OCI-LY7 (cell line): ENCODE measurements at regions not wholly inside any gene's neighbourhood (a gene's known extent, or its start where the extent isn't known, plus 50 kb on each side); places are given as distances from the start of the nearest gene placed in this dataset.

ENCODE experiments used
- BruUV-seq: library from RNA; stranded (reverse); fragments of 400-500 nt; replicated peaks from 2 replicates; lab custom pipeline; 2021; lab: Mats Ljungman, UMichigan
- CTCF ChIA-PET: fragments of 300-600 bp; sonication (Branson Sonifier 250); formaldehyde crosslinking; loops from one replicate; lab custom pipeline; 2022; ENCODE audit warnings: antibody characterized with exemption; ENCODE audit not compliant: unreplicated experiment; lab: Charles Lee
- POLR2A ChIA-PET: fragments of 300-600 bp; sonication (Branson Sonifier 250); formaldehyde crosslinking; loops from one replicate; lab custom pipeline; 2022; ENCODE audit warnings: antibody characterized with exemption; lab: Charles Lee
- DNase-seq: peaks from one replicate; pipeline ENCODE4 v3.0.0-alpha.2; 2015; ENCODE audit warnings: low spot score
- H2AFZ ChIP-seq: fragments of 200-600 bp; sonication (generic), shearing (Covaris generic); 2 replicates; pipeline ENCODE4 v1.6.1; 2014; ENCODE audit warnings: mild to moderate bottlenecking, antibody characterized with exemption, low read length, moderate library complexity
- H3K27ac ChIP-seq: fragments of 200-600 bp; sonication (generic); 2 replicates; pipeline ENCODE4 v1.5.1; 2014; ENCODE audit warnings: mixed run types, low read depth, mild to moderate bottlenecking, moderate library complexity, low read length, inconsistent platforms; ENCODE audit not compliant: poor library complexity, severe bottlenecking
- H3K36me3 ChIP-seq: fragments of 200-600 bp; sonication (generic); 2 replicates; pipeline ENCODE4 v1.6.1; 2014; ENCODE audit warnings: mild to moderate bottlenecking, antibody characterized with exemption, low read length, moderate library complexity, mixed read lengths; ENCODE audit not compliant: insufficient read depth
- H3K4me1 ChIP-seq: fragments of 200-600 bp; sonication (generic); 2 replicates; pipeline ENCODE4 v1.5.1; 2014; ENCODE audit warnings: mild to moderate bottlenecking, low read length; ENCODE audit not compliant: insufficient read depth, poor library complexity, severe bottlenecking
- H3K4me2 ChIP-seq: fragments of 200-600 bp; sonication (generic); 2 replicates; pipeline ENCODE4 v1.6.1; 2014; ENCODE audit warnings: mild to moderate bottlenecking, low read length
- H3K4me3 ChIP-seq: fragments of 200-600 bp; sonication (generic); 2 replicates; pipeline ENCODE4 v1.5.1; 2014; ENCODE audit warnings: mild to moderate bottlenecking, low read depth, low read length; ENCODE audit not compliant: poor library complexity, severe bottlenecking
- H3K79me2 ChIP-seq: fragments of 200-600 bp; sonication (generic); 2 replicates; pipeline ENCODE4 v1.6.1; 2016; ENCODE audit warnings: low read depth, mild to moderate bottlenecking, low read length, moderate library complexity, mixed read lengths; ENCODE audit not compliant: insufficient read depth
- H3K9me2 ChIP-seq: fragments of 200-600 bp; sonication (generic); 2 replicates; pipeline ENCODE4 v1.6.1; 2016; ENCODE audit warnings: mild to moderate bottlenecking, low read length, mixed read lengths; ENCODE audit not compliant: insufficient read depth
- H3K9me3 ChIP-seq: fragments of 200-600 bp; sonication (generic); 2 replicates; pipeline ENCODE4 v1.6.1; 2014; ENCODE audit warnings: mild to moderate bottlenecking, mixed run types, low read length, mixed read lengths
- H4K20me1 ChIP-seq: fragments of 200-600 bp; sonication (generic); 2 replicates; pipeline ENCODE4 v1.6.1; 2014; ENCODE audit warnings: mild to moderate bottlenecking, antibody characterized with exemption, low read length, moderate library complexity, mixed read lengths; ENCODE audit not compliant: insufficient read depth
- CTCF ChIP-seq: fragments of 200-600 bp; sonication (generic); conservative IDR thresholded peaks from 2 replicates; pipeline ENCODE4 v1.5.1; 2014; ENCODE audit warnings: mild to moderate bottlenecking, antibody characterized with exemption, low read length, moderate library complexity, mixed read lengths
- EZH2phosphoT487 ChIP-seq: fragments of 200-600 bp; sonication (generic); IDR thresholded peaks from 2 replicates; pipeline ENCODE4 v1.6.1; 2018; ENCODE audit warnings: low read depth, borderline replicate concordance, mild to moderate bottlenecking, mixed run types, antibody characterized with exemption, low read length, moderate library complexity, mixed read lengths
- intact Hi-C: fragments of 100-400 bp; cut with micrococcal nuclease; formaldehyde crosslinking; loops from one replicate; pipeline ENCODE4 v1.10.0; 2022; ENCODE audit not compliant: unreplicated experiment

GRCh38 chr10:121356183-121356582 lies 242.1 kb downstream of the FGFR2 start:
- H3K27ac ChIP-seq: no peak overlapping the region
- ChIA-PET POLR2A (no interaction called here), CTCF (no interaction called here)
- DNase-seq: no peak
- no peaks in the 10 kb centered on the region for H4K20me1 ChIP-seq
- H3K4me3 ChIP-seq: no peak overlapping the region
- no peaks in the 10 kb centered on the region for H3K79me2 ChIP-seq
- intact Hi-C loops: no loop called here
- BruUV-seq: no TSS peak
- no peak overlapping the region for H3K4me2 ChIP-seq
- TF ChIP-seq EZH2phosphoT487 (no peak), CTCF (no peak)
- no peaks in the 10 kb centered on the region for H3K9me2 ChIP-seq
- no peak overlapping the region for H2AFZ ChIP-seq
- H3K4me1 ChIP-seq: no peaks in the 10 kb centered on the region
- H3K9me3 ChIP-seq: no peaks in the 10 kb centered on the region
- H3K36me3 ChIP-seq: no peaks in the 10 kb centered on the region

- Histone ChIP-seq H3K79me2 (no peaks in the 10 kb centered on the region), H3K9me3 (no peaks in the 10 kb centered on the region), H3K36me3 (no peaks in the 10 kb centered on the region), H3K9me2 (no peaks in the 10 kb centered on the region), H2AFZ (no peak overlapping the region), H3K4me1 (no peaks in the 10 kb centered on the region), H3K4me3 (no peak overlapping the region), H3K27ac (no peak overlapping the region), H4K20me1 (no peaks in the 10 kb centered on the region), H3K4me2 (no peak overlapping the region)
- POLR2A ChIA-PET: no interaction called here
- DNase-seq: no peak
- TF ChIP-seq CTCF: no peak
- TF ChIP-seq EZH2phosphoT487: no peak
- intact Hi-C loops: no loop called here
- no TSS peak for BruUV-seq
- CTCF ChIA-PET: no interaction called here
These were observed 240.8 kb downstream of the FGFR2 start for GRCh38 chr10:121357401-121357800.

GRCh38 chr10:121362026-121362425 lies 236.2 kb downstream of the FGFR2 start:
- Histone ChIP-seq H3K4me2 (no peak overlapping the region), H3K36me3 (no peaks in the 10 kb centered on the region), H4K20me1 (no peaks in the 10 kb centered on the region), H3K9me3 (no peaks in the 10 kb centered on the region), H3K79me2 (no peaks in the 10 kb centered on the region), H2AFZ (no peak overlapping the region), H3K9me2 (no peaks in the 10 kb centered on the region), H3K4me3 (no peak overlapping the region), H3K4me1 (no peaks in the 10 kb centered on the region), H3K27ac (no peak overlapping the region)
- ChIA-PET POLR2A (no interaction called here), CTCF (interaction anchor here (0.5 kb wide), 1 partner anchor 128 kb away, joined by 4 read pairs; no protein-coding TSS in a partner anchor)
- TF ChIP-seq EZH2phosphoT487 (no peak), CTCF (no peak)
- no TSS peak for BruUV-seq
- intact Hi-C loops: no loop called here
- DNase-seq: no peak
